MM.1S (cell line): ENCODE measurements at regions not wholly inside any gene's neighbourhood (a gene's known extent, or its start where the extent isn't known, plus 50 kb on each side); places are given as distances from the start of the nearest gene placed in this dataset.

Experiments
- DNase-seq: peaks from one replicate; pipeline ENCODE4 v3.0.0-alpha.2; 2015
- H2AFZ ChIP-seq: fragments of 300-600 bp; sonication (generic); 2 replicates; pipeline ENCODE4 v1.6.0; 2016; ENCODE audit warnings: antibody characterized with exemption, low read length
- H3F3A ChIP-seq: fragments of 300-600 bp; sonication (generic); 2 replicates; pipeline ENCODE4 v1.6.1; 2016; ENCODE audit warnings: mild to moderate bottlenecking, antibody characterized with exemption, low read length, moderate library complexity, mixed read lengths; ENCODE audit not compliant: insufficient read depth
- H3K27ac ChIP-seq: fragments of 300-600 bp; sonication (generic); 2 replicates; pipeline ENCODE4 v1.5.1; 2016; ENCODE audit warnings: mild to moderate bottlenecking, low read length
- H3K27me3 ChIP-seq: fragments of 300-600 bp; sonication (generic); replicated peaks from 2 replicates; pipeline ENCODE4 v1.6.0; 2016; ENCODE audit warnings: low read length; ENCODE audit not compliant: insufficient read depth
- H3K36me3 ChIP-seq: fragments of 300-600 bp; sonication (generic); replicated peaks from 2 replicates; pipeline ENCODE4 v1.6.1; 2016; ENCODE audit warnings: mild to moderate bottlenecking, low read length, mixed read lengths; ENCODE audit not compliant: insufficient read depth
- H3K4me1 ChIP-seq: fragments of 300-600 bp; sonication (generic); 2 replicates; pipeline ENCODE4 v1.6.1; 2016; ENCODE audit warnings: low read length, mixed read lengths
- H3K4me2 ChIP-seq: fragments of 300-600 bp; sonication (generic); 2 replicates; pipeline ENCODE4 v1.6.0; 2016; ENCODE audit warnings: low read depth, low read length
- H3K4me3 ChIP-seq: fragments of 300-600 bp; sonication (generic); 2 replicates; pipeline ENCODE4 v1.5.1; 2016; ENCODE audit warnings: low read length, mixed read lengths
- H3K79me2 ChIP-seq: fragments of 300-600 bp; sonication (generic); 2 replicates; pipeline ENCODE4 v1.6.1; 2016; ENCODE audit warnings: mixed run types, low read length, mixed read lengths
- H3K9ac ChIP-seq: fragments of 300-600 bp; sonication (generic); 2 replicates; pipeline ENCODE4 v1.6.1; 2016; ENCODE audit warnings: low read length, mixed read lengths
- H3K9me2 ChIP-seq: fragments of 300-600 bp; sonication (generic); replicated peaks from 2 replicates; pipeline ENCODE4 v1.6.1; 2016; ENCODE audit warnings: mild to moderate bottlenecking, low read length, mixed read lengths; ENCODE audit not compliant: insufficient read depth
- H3K9me3 ChIP-seq: fragments of 300-600 bp; sonication (generic); replicated peaks from 2 replicates; pipeline ENCODE4 v1.6.1; 2016; ENCODE audit warnings: mild to moderate bottlenecking, low read length, mixed read lengths; ENCODE audit not compliant: insufficient read depth
- H4K20me1 ChIP-seq: fragments of 300-600 bp; sonication (generic); 2 replicates; pipeline ENCODE4 v1.6.1; 2016; ENCODE audit warnings: mild to moderate bottlenecking, low read length, moderate library complexity, mixed read lengths; ENCODE audit not compliant: insufficient read depth
- CTCF ChIP-seq: fragments of 300-600 bp; sonication (generic); IDR thresholded peaks from 2 replicates; pipeline ENCODE4 v1.5.1; 2016; ENCODE audit warnings: antibody characterized with exemption, low read length, mixed read lengths
- EZH2 ChIP-seq: fragments of 300-600 bp; sonication (generic); optimal IDR thresholded peaks from 2 replicates; pipeline ENCODE3; 2017; ENCODE audit warnings: low read depth, mild to moderate bottlenecking, antibody characterized with exemption, low read length, mixed read lengths
- EZH2phosphoT487 ChIP-seq: fragments of 300-600 bp; sonication (generic); IDR thresholded peaks from 2 replicates; pipeline ENCODE4 v1.6.1; 2018; ENCODE audit warnings: antibody characterized with exemption, low read length

- H3K79me2 ChIP-seq: no peaks in the 10 kb centered on the region
- no peak for DNase-seq
- no peak overlapping the region for H3K27ac ChIP-seq
- H3K4me3 ChIP-seq: no peak overlapping the region
- no peaks in the 10 kb centered on the region for H3K4me1 ChIP-seq
- no peaks in the 10 kb centered on the region for H4K20me1 ChIP-seq
- H3K9ac ChIP-seq: no peak overlapping the region
- no peak overlapping the region for H2AFZ ChIP-seq
- no peaks in the 10 kb centered on the region for H3K27me3 ChIP-seq
- TF ChIP-seq EZH2phosphoT487 (no peak), EZH2 (no peak), CTCF (no peak)
- H3K9me2 ChIP-seq: no peaks in the 10 kb centered on the region
- H3K36me3 ChIP-seq: no peaks in the 10 kb centered on the region
- no peaks in the 10 kb centered on the region for H3F3A ChIP-seq
- H3K9me3 ChIP-seq: no peaks in the 10 kb centered on the region
- no peak overlapping the region for H3K4me2 ChIP-seq
These were observed 351.8 kb upstream of the GNPDA2 start for GRCh38 chr4:45078201-45078600.

- H3K4me2 ChIP-seq: peak overlapping the region; percentile 63; the same call in 1 of the 2 replicates
- H3K9me2 ChIP-seq: no peaks in the 10 kb centered on the region
- H4K20me1 ChIP-seq: no peaks in the 10 kb centered on the region
- peak overlapping the region; percentile 77 for H2AFZ ChIP-seq
- TF ChIP-seq EZH2phosphoT487 (no peak), CTCF (no peak), EZH2 (no peak)
- no peaks in the 10 kb centered on the region for H3K36me3 ChIP-seq
- peak overlapping the region; percentile 9; the same call in 1 of the 2 replicates for H3K27ac ChIP-seq
- no peaks in the 10 kb centered on the region for H3F3A ChIP-seq
- peak overlapping the region; percentile 36; the same call in 1 of the 2 replicates for H3K4me3 ChIP-seq
- H3K9ac ChIP-seq: peak overlapping the region; percentile 24; the same call in 1 of the 2 replicates
- no peaks in the 10 kb centered on the region for H3K9me3 ChIP-seq
- peak; percentile 68 for DNase-seq
- no peaks in the 10 kb centered on the region for H3K27me3 ChIP-seq
- no peaks in the 10 kb centered on the region for H3K79me2 ChIP-seq
- no peaks in the 10 kb centered on the region for H3K4me1 ChIP-seq
These were observed 346.6 kb upstream of the GNPDA2 start for GRCh38 chr4:45072981-45073380.

GRCh38 chr4:45064741-45065140 lies 338.4 kb upstream of the GNPDA2 start:
- no peak overlapping the region for H2AFZ ChIP-seq
- H3K27ac ChIP-seq: no peak overlapping the region
- no peak overlapping the region for H3K4me2 ChIP-seq
- H3K9me2 ChIP-seq: no peaks in the 10 kb centered on the region
- DNase-seq: no peak
- no peak overlapping the region for H3K4me3 ChIP-seq
- H4K20me1 ChIP-seq: no peaks in the 10 kb centered on the region
- H3K9ac ChIP-seq: no peak overlapping the region
- no peaks in the 10 kb centered on the region for H3K4me1 ChIP-seq
- H3K9me3 ChIP-seq: no peaks in the 10 kb centered on the region
- H3K36me3 ChIP-seq: no peaks in the 10 kb centered on the region
- no peaks in the 10 kb centered on the region for H3K79me2 ChIP-seq
- no peaks in the 10 kb centered on the region for H3K27me3 ChIP-seq
- TF ChIP-seq CTCF (no peak), EZH2 (no peak), EZH2phosphoT487 (no peak)
- no peaks in the 10 kb centered on the region for H3F3A ChIP-seq
